ENCODE measurements at regions not wholly inside any gene's neighbourhood (a gene's known extent, or its start where the extent isn't known, plus 50 kb on each side); places are given as distances from the start of the nearest gene placed in this dataset.

DNA sequence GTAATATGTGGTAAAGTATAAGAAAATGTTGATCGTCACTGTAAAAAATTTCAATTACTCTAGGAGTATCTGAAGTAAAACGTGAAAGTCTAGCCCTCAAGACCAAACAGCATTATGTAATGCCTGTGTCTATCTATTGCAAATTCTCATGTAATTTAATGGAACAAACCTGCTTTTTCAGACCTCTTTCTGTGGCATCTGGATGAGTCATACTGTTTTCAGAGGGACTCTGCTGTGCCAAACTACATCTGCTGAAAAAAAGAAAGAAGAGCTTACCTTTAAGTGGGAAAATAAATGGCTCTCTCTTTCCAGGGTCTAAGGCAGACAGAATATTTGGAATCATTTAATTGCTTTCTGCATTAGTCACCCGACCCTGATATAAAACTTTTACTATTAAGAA lies 89.8 kb upstream of the ARMCX2 start:
- H4K5ac ChIP-seq (ENCODE audit: insufficient read length, low read depth, low read length), result no peak overlapping the region
- no peak overlapping the region for H2BK12ac ChIP-seq (ENCODE audit: insufficient read length, low read depth, low read length)
- H3K14ac ChIP-seq (ENCODE audit: insufficient read depth, low read length), result no peak overlapping the region
- no peaks in the 10 kb centered on the region; a peak in 1 of 4 replicates for H3K4me1 Mint-ChIP-seq
- no peak overlapping the region for H2BK120ac ChIP-seq (ENCODE audit: low read depth, low read length, poor library complexity, severe bottlenecking)
- peaks cover 15% of the 10 kb centered on the region for H3K9me3 ChIP-seq (ENCODE audit: control insufficient read depth, low read depth, low read length)
- no peaks in the 10 kb centered on the region; the same call in 1 of the 2 replicates for H3K27me3 Mint-ChIP-seq (ENCODE audit: low read depth)
- H3K4me1 ChIP-seq (ENCODE audit: insufficient read depth, low read length), result no peaks in the 10 kb centered on the region
- H3K27ac Mint-ChIP-seq, result no peak overlapping the region
- H3K9me3 Mint-ChIP-seq, result peaks cover 50 to 54% of the 10 kb centered on the region in 2 experiments
- H4K91ac ChIP-seq (ENCODE audit: insufficient read length, low read depth, low read length), result no peak overlapping the region
- H3K79me1 ChIP-seq (ENCODE audit: insufficient read depth, low read depth, low read length, poor library complexity, severe bottlenecking), result no peaks in the 10 kb centered on the region
- no peaks in the 10 kb centered on the region for H3K79me2 ChIP-seq (ENCODE audit: insufficient read depth, low read length)
- no peak overlapping the region for H3K23ac ChIP-seq (ENCODE audit: insufficient read length, low read depth, low read length)
- H3K23me2 ChIP-seq (ENCODE audit: insufficient read length, low read depth, low read length, poor library complexity, severe bottlenecking), result no peaks in the 10 kb centered on the region
- no peak overlapping the region for H2AFZ ChIP-seq (ENCODE audit: low read length)
- no peak overlapping the region for H4K8ac ChIP-seq (replicated peaks; ENCODE audit: insufficient read length, low read depth, low read length)
- no peak overlapping the region for H3T11ph ChIP-seq (ENCODE audit: low read length)
- H3K56ac ChIP-seq (ENCODE audit: insufficient read length, low read depth, low read length), result no peak overlapping the region
- no peak overlapping the region for H3K18ac ChIP-seq (ENCODE audit: insufficient read length, low read depth, low read length)
- peaks cover 0 to 2% (median 0%) of the 10 kb centered on the region in 3 experiments; a peak in 1 of 7 replicates for H3K36me3 Mint-ChIP-seq (ENCODE audit: insufficient read depth in 1 of 3, low read depth in 3 of 3)
- H3K4me3 Mint-ChIP-seq, result no peak overlapping the region
- H4K20me1 ChIP-seq (ENCODE audit: control insufficient read depth, insufficient read depth, insufficient read length), result no peaks in the 10 kb centered on the region
- no peak overlapping the region for H3K27ac ChIP-seq (ENCODE audit: insufficient read length, low read depth, low read length)
- no peak overlapping the region for H3K4me2 ChIP-seq (ENCODE audit: insufficient read depth, insufficient read length, low read length)
- H2BK5ac ChIP-seq (ENCODE audit: insufficient read length, low read length), result no peak overlapping the region
- TF ChIP-seq, protein P1, sequence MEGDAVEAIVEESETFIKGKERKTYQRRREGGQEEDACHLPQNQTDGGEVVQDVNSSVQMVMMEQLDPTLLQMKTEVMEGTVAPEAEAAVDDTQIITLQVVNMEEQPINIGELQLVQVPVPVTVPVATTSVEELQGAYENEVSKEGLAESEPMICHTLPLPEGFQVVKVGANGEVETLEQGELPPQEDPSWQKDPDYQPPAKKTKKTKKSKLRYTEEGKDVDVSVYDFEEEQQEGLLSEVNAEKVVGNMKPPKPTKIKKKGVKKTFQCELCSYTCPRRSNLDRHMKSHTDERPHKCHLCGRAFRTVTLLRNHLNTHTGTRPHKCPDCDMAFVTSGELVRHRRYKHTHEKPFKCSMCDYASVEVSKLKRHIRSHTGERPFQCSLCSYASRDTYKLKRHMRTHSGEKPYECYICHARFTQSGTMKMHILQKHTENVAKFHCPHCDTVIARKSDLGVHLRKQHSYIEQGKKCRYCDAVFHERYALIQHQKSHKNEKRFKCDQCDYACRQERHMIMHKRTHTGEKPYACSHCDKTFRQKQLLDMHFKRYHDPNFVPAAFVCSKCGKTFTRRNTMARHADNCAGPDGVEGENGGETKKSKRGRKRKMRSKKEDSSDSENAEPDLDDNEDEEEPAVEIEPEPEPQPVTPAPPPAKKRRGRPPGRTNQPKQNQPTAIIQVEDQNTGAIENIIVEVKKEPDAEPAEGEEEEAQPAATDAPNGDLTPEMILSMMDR (conservative IDR thresholded peaks at IDR 0.05), result no peak
- no peaks in the 10 kb centered on the region; the same call in 1 of the 2 replicates for H3K27me3 ChIP-seq (ENCODE audit: insufficient read depth, low read length)
- H3K4ac ChIP-seq (ENCODE audit: low read depth, low read length), result no peak overlapping the region
- no peak overlapping the region for H3K9ac ChIP-seq (ENCODE audit: extremely low read depth, insufficient read length, low read length)
- DNase-seq, result no peak
- H2BK15ac ChIP-seq (ENCODE audit: low read depth, low read length), result no peak overlapping the region
- no CpG with 5 or more reads among the region's 3 CpGs for WGBS (ENCODE audit: extremely low coverage, insufficient read length, low lambda C conversion rate)
- no peak overlapping the region for H2AK5ac ChIP-seq (ENCODE audit: insufficient read length, low read length)
- H2BK20ac ChIP-seq (ENCODE audit: low read depth, low read length, poor library complexity, severe bottlenecking), result no peak overlapping the region

All from H9 (cell line).